K562 (cell line): ENCODE measurements at regions not wholly inside any gene's neighbourhood (a gene's known extent, or its start where the extent isn't known, plus 50 kb on each side); places are given as distances from the start of the nearest gene placed in this dataset.

Experiments
- ATAC-seq: fragments of 200-7000 bp; cut with Tn5 transposase; 3 replicates; pipeline ENCODE4 v1.9.1; 2020; ENCODE audit warnings: moderate library complexity
- BruUV-seq: library from RNA; stranded (reverse); fragments of 400-500 nt; replicated peaks from 2 replicates; lab custom pipeline; 2021; lab: Mats Ljungman, UMichigan
- CTCF ChIA-PET: fragments of 300-600 bp; formaldehyde crosslinking; extraction: SDS; loops from one replicate; lab custom pipeline; 2021; ENCODE audit warnings: low intra/inter-chr PET ratio; lab: Yijun Ruan, JAX
- POLR2A ChIA-PET: fragments of 300-600, 350-650 bp; sonication (Branson Sonifier 250); formaldehyde crosslinking; extraction: SDS; loops from one replicate; lab custom pipeline; 2021; ENCODE audit warnings: antibody characterized with exemption, inconsistent platforms; lab: Yijun Ruan, JAX
- DNase-seq, 4 experiments: peaks; one replicate each; pipeline versions ENCODE4 v3.0.0 to v3.0.0-alpha.2; 2011 to 2018; ENCODE audit warnings: low spot score in 3 of 4, mixed read lengths in 3 of 4; ENCODE audit errors: extremely low read depth in 1 of 4
- FAIRE-seq: peaks from 2 replicates; lab custom pipeline; 2011; peaks lifted over from hg19 to GRCh38; lab: Jason Lieb, UNC
- H2AFZ ChIP-seq: 2 replicates; pipeline ENCODE4 v1.6.0; 2011; ENCODE audit warnings: low read depth, low read length, control low read depth, inconsistent platforms
- H3K27ac ChIP-seq: fragments of 200-600 bp; 3 replicates; pipeline ENCODE4 v1.8.0; 2011; ENCODE audit warnings: low read depth, mild to moderate bottlenecking, control low read depth, inconsistent platforms, low read length, moderate library complexity, mixed read lengths; ENCODE audit errors: extremely low read depth
- H3K27me3 ChIP-seq, 2 experiments: fragments of 300-600 bp in 1 of 2; 2 replicates in 1 of 2; 3 replicates in 1 of 2; pipeline versions ENCODE4 v1.6.0 to v1.8.0; 2011; ENCODE audit warnings: inconsistent platforms in 2 of 2, low read length in 2 of 2, mild to moderate bottlenecking in 1 of 2, mixed read lengths in 1 of 2, moderate library complexity in 1 of 2; ENCODE audit not compliant: control insufficient read depth in 2 of 2, insufficient read depth in 2 of 2
- H3K36me3 ChIP-seq: fragments of 300-600 bp; 3 replicates; pipeline ENCODE4 v1.8.0; 2011; ENCODE audit warnings: mild to moderate bottlenecking, low read length, inconsistent platforms; ENCODE audit not compliant: control insufficient read depth, insufficient read depth
- H3K4me1 ChIP-seq, 2 experiments: fragments of 200-600 bp in 1 of 2; replicated peaks in 1 of 2; 2 replicates in 1 of 2; 3 replicates in 1 of 2; pipeline versions ENCODE4 v1.5.1 to v1.8.0; 2011; ENCODE audit warnings: inconsistent platforms in 2 of 2, low read length in 2 of 2, mild to moderate bottlenecking in 1 of 2, mixed read lengths in 1 of 2, moderate library complexity in 1 of 2; ENCODE audit not compliant: control insufficient read depth in 2 of 2, insufficient read depth in 2 of 2
- H3K4me2 ChIP-seq: 2 replicates; pipeline ENCODE4 v1.6.1; 2011; ENCODE audit warnings: low read length, control low read depth, inconsistent platforms, mixed read lengths; ENCODE audit not compliant: insufficient read depth
- H3K4me3 ChIP-seq: fragments of 200-600 bp; sonication (generic), shearing (Covaris generic); 2 replicates; pipeline ENCODE4 v1.5.1; 2016; ENCODE audit warnings: control low read depth, inconsistent platforms
- H3K79me2 ChIP-seq: fragments of 200-600 bp; 3 replicates; pipeline ENCODE4 v1.8.0; 2011; ENCODE audit warnings: low read length, inconsistent platforms; ENCODE audit not compliant: control insufficient read depth, insufficient read depth
- H3K9ac ChIP-seq, 2 experiments: 2 replicates each; pipeline versions ENCODE4 v1.6.0 to v1.6.1; 2011; ENCODE audit warnings: low read depth in 2 of 2, low read length in 2 of 2, control low read depth in 1 of 2, inconsistent platforms in 1 of 2, mild to moderate bottlenecking in 1 of 2, mixed read lengths in 1 of 2; ENCODE audit not compliant: insufficient read depth in 1 of 2
- H3K9me1 ChIP-seq: one replicate; pipeline ENCODE4 v1.6.0; 2011; ENCODE audit warnings: inconsistent platforms, mild to moderate bottlenecking, low read length, moderate library complexity; ENCODE audit not compliant: control insufficient read depth, insufficient read depth
- H3K9me3 ChIP-seq: replicated peaks from 2 replicates; pipeline ENCODE4 v1.5.1; 2011; ENCODE audit warnings: low read depth, low read length, inconsistent platforms; ENCODE audit not compliant: control insufficient read depth, insufficient read depth
- H4K20me1 ChIP-seq: replicated peaks from 2 replicates; pipeline ENCODE4 v1.6.1; 2011; ENCODE audit warnings: low read length, inconsistent platforms, mixed read lengths; ENCODE audit not compliant: control insufficient read depth, insufficient read depth
- BCL6 ChIP-seq: fragments of 250-450 bp; sonication (Bioruptor Pico); IDR thresholded peaks from 2 replicates; pipeline ENCODE4 v1.4.0; 2020
- ERF ChIP-seq: fragments of 450-650 bp; formaldehyde crosslinking; IDR thresholded peaks from 2 replicates; pipeline ENCODE4 v1.4.0; 2020; ENCODE audit warnings: mild to moderate bottlenecking, mixed read lengths
- ESRRB ChIP-seq: fragments of 250-450 bp; sonication (Bioruptor Pico); IDR thresholded peaks from 2 replicates; pipeline ENCODE4 v1.5.0; 2020; ENCODE audit warnings: mild to moderate bottlenecking, moderate library complexity, borderline replicate concordance
- FOXA3 ChIP-seq, 2 experiments: fragments of 450-650 bp in 1 of 2; sonication (generic) in 1 of 2; formaldehyde crosslinking; IDR thresholded peaks in 1 of 2; conservative IDR thresholded peaks in 1 of 2; 2 replicates each; pipeline versions ENCODE4 v1.4.0 to v1.8.0; 2020 to 2022; ENCODE audit warnings: mild to moderate bottlenecking in 2 of 2, missing genetic modification reagents in 1 of 2
- ILF3 ChIP-seq: fragments of 450-650 bp; IDR thresholded peaks from 2 replicates; pipeline ENCODE4 v1.6.1; 2018; ENCODE audit warnings: antibody characterized with exemption, mild to moderate bottlenecking, moderate library complexity, borderline replicate concordance
- LEF1 ChIP-seq: fragments of 450-650 bp; IDR thresholded peaks from 2 replicates; pipeline ENCODE4 v1.6.1; 2016; ENCODE audit warnings: mild to moderate bottlenecking
- MCM7 ChIP-seq, 2 experiments: fragments of 450-650 bp; IDR thresholded peaks; 2 replicates each; pipeline ENCODE4 v1.6.1; 2016 to 2018
- MYC ChIP-seq, 2 experiments: fragments of 250-450 bp in 1 of 2; sonication (Bioruptor Pico) in 1 of 2; IDR thresholded peaks; 2 replicates each; pipeline versions ENCODE4 v1.5.1 to v1.6.1; 2012 to 2021; ENCODE audit warnings: low read depth in 2 of 2, borderline replicate concordance in 1 of 2, improper control_type of control experiment in 1 of 2, low read length in 1 of 2, mild to moderate bottlenecking in 1 of 2, moderate library complexity in 1 of 2
- SAFB2 ChIP-seq: fragments of 200-400 bp; formaldehyde crosslinking; IDR thresholded peaks from 2 replicates; pipeline ENCODE4 v1.6.1; 2018; ENCODE audit warnings: borderline replicate concordance, low read length, low read depth, moderate library complexity; ENCODE audit not compliant: severe bottlenecking
- SRSF1 ChIP-seq: fragments of 200-400 bp; formaldehyde crosslinking; IDR thresholded peaks from 2 replicates; pipeline ENCODE4 v1.6.1; 2017; ENCODE audit warnings: mild to moderate bottlenecking, low read depth, low read length, moderate library complexity
- SRSF9 ChIP-seq: fragments of 200-400 bp; formaldehyde crosslinking; IDR thresholded peaks from 2 replicates; pipeline ENCODE4 v1.6.1; 2017; ENCODE audit warnings: low read depth, low read length, borderline replicate concordance
- TBL1XR1 ChIP-seq, 2 experiments: IDR thresholded peaks; 2 replicates each; pipeline ENCODE4 v1.6.1; 2012; ENCODE audit warnings: improper control_type of control experiment in 2 of 2, low read length in 2 of 2, mild to moderate bottlenecking in 1 of 2
- ZNF79 ChIP-seq: fragments of 250-450 bp; sonication (Bioruptor Pico); IDR thresholded peaks from 2 replicates; pipeline ENCODE4 v1.4.0; 2020; ENCODE audit warnings: low read depth, mild to moderate bottlenecking, moderate library complexity
- WGBS: fragments of 100-300 bp; shearing (Covaris generic); methylation state at CpG from one replicate; pipeline ENCODE4 v1.1.6; 2016; ENCODE audit warnings: low coverage, mixed read lengths; ENCODE audit not compliant: insufficient coverage; ENCODE audit errors: missing lambda C conversion rate; 5-methylcytosine and 5-hydroxymethylcytosine counted together
- in situ Hi-C: fragments of 300-500 bp; cut with MboI; formaldehyde crosslinking; loops from 4 replicates; pipeline ENCODE4 v1.15.0; 2018; ENCODE audit warnings: inconsistent platforms, mixed read lengths
- intact Hi-C: fragments of 100-400 bp; cut with micrococcal nuclease; formaldehyde crosslinking; loops from 2 replicates; pipeline ENCODE4 v1.14.2; 2022
- TF ChIP-seq, protein P1 (sequence below): fragments of 450-650 bp; IDR thresholded peaks from 2 replicates; pipeline ENCODE4 v1.6.1; 2016
- TF ChIP-seq, protein P2 (sequence below): fragments of 450-650 bp; IDR thresholded peaks from 2 replicates; pipeline ENCODE4 v1.6.1; 2016; ENCODE audit warnings: antibody characterized with exemption
- TF ChIP-seq, protein P3 (sequence below), 2 experiments: fragments of 450-650 bp; IDR thresholded peaks; 2 replicates each; pipeline ENCODE4 v1.6.1; 2016

DNA sequence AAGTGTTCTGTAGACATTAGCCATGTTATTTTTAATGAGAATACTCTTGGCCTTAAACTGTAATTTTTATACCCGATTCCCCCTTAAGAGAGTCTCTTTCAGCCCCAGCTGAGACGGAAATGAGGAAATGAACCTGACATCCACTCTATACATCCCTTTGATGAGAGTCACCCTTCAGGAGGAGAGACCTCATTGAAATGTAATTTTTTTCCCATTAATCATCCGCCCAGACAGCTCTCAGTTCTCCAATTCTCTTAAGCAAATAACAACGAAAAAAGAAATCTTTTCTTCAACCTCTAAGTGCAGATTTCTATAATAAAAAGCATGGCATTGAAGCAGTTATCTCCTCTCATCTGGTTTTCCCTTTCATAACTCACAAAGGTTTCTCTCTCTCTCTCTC is 243.8 kb upstream of the PMEPA1 start:
- Histone ChIP-seq H2AFZ (no peak overlapping the region), H3K4me2 (no peak overlapping the region), H3K36me3 (no peaks in the 10 kb centered on the region), H3K9me1 (no peaks in the 10 kb centered on the region), H3K4me3 (no peak overlapping the region), H3K4me1 (no peaks in the 10 kb centered on the region), H3K27me3 (peaks cover 0 to 16% of the 10 kb centered on the region in 2 experiments; a peak in 2 of 5 replicates), H3K9me3 (no peaks in the 10 kb centered on the region)
- BruUV-seq: no TSS peak
- 0% methylated on average over 4 of the region's 4 CpGs for WGBS
- in situ Hi-C loops: no loop called here
- CTCF ChIA-PET: no interaction called here
- intact Hi-C loops: no loop called here
- TF ChIP-seq ILF3: no peak
- TF ChIP-seq, protein P1, sequence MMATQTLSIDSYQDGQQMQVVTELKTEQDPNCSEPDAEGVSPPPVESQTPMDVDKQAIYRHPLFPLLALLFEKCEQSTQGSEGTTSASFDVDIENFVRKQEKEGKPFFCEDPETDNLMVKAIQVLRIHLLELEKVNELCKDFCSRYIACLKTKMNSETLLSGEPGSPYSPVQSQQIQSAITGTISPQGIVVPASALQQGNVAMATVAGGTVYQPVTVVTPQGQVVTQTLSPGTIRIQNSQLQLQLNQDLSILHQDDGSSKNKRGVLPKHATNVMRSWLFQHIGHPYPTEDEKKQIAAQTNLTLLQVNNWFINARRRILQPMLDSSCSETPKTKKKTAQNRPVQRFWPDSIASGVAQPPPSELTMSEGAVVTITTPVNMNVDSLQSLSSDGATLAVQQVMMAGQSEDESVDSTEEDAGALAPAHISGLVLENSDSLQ: no peak
- TF ChIP-seq BCL6 (CRISPR knock-in tag): no peak
- TF ChIP-seq FOXA3 (CRISPR knock-in tag; conservative IDR thresholded peaks at IDR 0.05 in 1 of 2, IDR thresholded peaks at IDR 0.05 in 1 of 2): no peak
- TF ChIP-seq SAFB2: no peak
- TF ChIP-seq MYC (IDR thresholded peaks at IDR 0.05; ENCODE audit: low read depth, low read length): no peak
- TF ChIP-seq MYC (CRISPR knock-in tag; IDR thresholded peaks at IDR 0.05; ENCODE audit: borderline replicate concordance, low read depth): no peak
- TF ChIP-seq ESRRB (CRISPR knock-in tag): no peak
- no peak for TF ChIP-seq TBL1XR1 (IDR thresholded peaks at IDR 0.05; ENCODE audit: low read length in 2 of 2)
- TF ChIP-seq MCM7 (IDR thresholded peaks at IDR 0.05): no peak
- TF ChIP-seq ERF (CRISPR knock-in tag): no peak
- no peak for TF ChIP-seq ZNF79
- TF ChIP-seq, protein P2, sequence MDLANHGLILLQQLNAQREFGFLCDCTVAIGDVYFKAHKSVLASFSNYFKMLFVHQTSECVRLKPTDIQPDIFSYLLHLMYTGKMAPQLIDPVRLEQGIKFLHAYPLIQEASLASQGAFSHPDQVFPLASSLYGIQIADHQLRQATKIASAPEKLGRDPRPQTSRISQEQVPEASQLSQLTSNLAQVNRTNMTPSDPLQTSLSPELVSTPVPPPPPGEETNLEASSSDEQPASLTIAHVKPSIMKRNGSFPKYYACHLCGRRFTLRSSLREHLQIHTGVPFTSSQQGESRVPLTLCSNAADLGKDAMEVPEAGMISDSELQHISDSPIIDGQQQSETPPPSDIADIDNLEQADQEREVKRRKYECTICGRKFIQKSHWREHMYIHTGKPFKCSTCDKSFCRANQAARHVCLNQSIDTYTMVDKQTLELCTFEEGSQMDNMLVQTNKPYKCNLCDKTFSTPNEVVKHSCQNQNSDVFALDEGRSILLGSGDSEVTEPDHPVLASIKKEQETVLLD: no peak
- TF ChIP-seq, protein P3, sequence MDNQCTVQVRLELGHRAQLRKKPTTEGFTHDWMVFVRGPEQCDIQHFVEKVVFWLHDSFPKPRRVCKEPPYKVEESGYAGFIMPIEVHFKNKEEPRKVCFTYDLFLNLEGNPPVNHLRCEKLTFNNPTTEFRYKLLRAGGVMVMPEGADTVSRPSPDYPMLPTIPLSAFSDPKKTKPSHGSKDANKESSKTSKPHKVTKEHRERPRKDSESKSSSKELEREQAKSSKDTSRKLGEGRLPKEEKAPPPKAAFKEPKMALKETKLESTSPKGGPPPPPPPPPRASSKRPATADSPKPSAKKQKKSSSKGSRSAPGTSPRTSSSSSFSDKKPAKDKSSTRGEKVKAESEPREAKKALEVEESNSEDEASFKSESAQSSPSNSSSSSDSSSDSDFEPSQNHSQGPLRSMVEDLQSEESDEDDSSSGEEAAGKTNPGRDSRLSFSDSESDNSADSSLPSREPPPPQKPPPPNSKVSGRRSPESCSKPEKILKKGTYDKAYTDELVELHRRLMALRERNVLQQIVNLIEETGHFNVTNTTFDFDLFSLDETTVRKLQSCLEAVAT (IDR thresholded peaks at IDR 0.05): no peak
- no peak for TF ChIP-seq SRSF9
- no peak for TF ChIP-seq SRSF1
- TF ChIP-seq LEF1: no peak
- TF ChIP-seq, all 486 proteins: peak for 0
- Histone ChIP-seq H3K27ac (no peak overlapping the region), H3K9ac (no peak overlapping the region), H4K20me1 (no peaks in the 10 kb centered on the region), H3K79me2 (no peaks in the 10 kb centered on the region)
- DNase-seq (no peak), FAIRE-seq (no peak), ATAC-seq (no peak)
- POLR2A ChIA-PET: no interaction called here
